SK-N-MC (cell line): ENCODE measurements at regions not wholly inside any gene's neighbourhood (a gene's known extent, or its start where the extent isn't known, plus 50 kb on each side); places are given as distances from the start of the nearest gene placed in this dataset.

Experiments
- DNase-seq: peaks from one replicate; pipeline ENCODE4 v3.0.0-alpha.2; 2011; ENCODE audit warnings: low read depth, low spot score
- H3K27ac ChIP-seq: fragments of 200-600 bp; sonication (generic); 2 replicates; pipeline ENCODE4 v1.5.1; 2016; ENCODE audit warnings: mixed run types
- H3K36me3 ChIP-seq: fragments of 200-600 bp; sonication (generic); 2 replicates; pipeline ENCODE4 v1.6.1; 2017; ENCODE audit warnings: antibody characterized with exemption, low read length, mixed read lengths; ENCODE audit not compliant: insufficient read depth
- H3K4me3 ChIP-seq: fragments of 200-600 bp; sonication (generic); 2 replicates; pipeline ENCODE4 v1.5.1; 2016
- H3K9ac ChIP-seq: fragments of 200-600 bp; sonication (generic); 2 replicates; pipeline ENCODE4 v1.8.0; 2017; ENCODE audit warnings: mixed run types, mixed read lengths; ENCODE audit not compliant: insufficient read length
- H3K9me3 ChIP-seq: fragments of 200-600 bp; sonication (generic); 2 replicates; pipeline ENCODE4 v1.6.1; 2017; ENCODE audit warnings: low read depth, mild to moderate bottlenecking, antibody characterized with exemption, low read length, moderate library complexity, mixed read lengths
- EZH2 ChIP-seq: fragments of 200-600 bp; sonication (generic); IDR thresholded peaks from one replicate; pipeline ENCODE4 v1.6.1; 2017; ENCODE audit warnings: antibody characterized with exemption
- FOXP2 ChIP-seq: optimal IDR thresholded peaks from 2 replicates; pipeline ENCODE3; 2011; ENCODE audit warnings: mild to moderate bottlenecking, moderate library complexity; ENCODE audit not compliant: insufficient read depth; ENCODE audit errors: extremely low read length, control extremely low read depth
- POLR2AphosphoS5 ChIP-seq: IDR thresholded peaks from 2 replicates; pipeline ENCODE4 v1.6.1; 2012; ENCODE audit warnings: mild to moderate bottlenecking, low read depth, low read length, borderline replicate concordance

- no peak for DNase-seq
- H3K4me3 ChIP-seq: no peak overlapping the region
- H3K9me3 ChIP-seq: no peaks in the 10 kb centered on the region; the same call in 1 of the 2 replicates
- H3K36me3 ChIP-seq: no peaks in the 10 kb centered on the region
- H3K9ac ChIP-seq: no peak overlapping the region
- TF ChIP-seq EZH2 (no peak), FOXP2 (no peak), POLR2AphosphoS5 (no peak)
- no peak overlapping the region for H3K27ac ChIP-seq
Observed at GRCh38 chr12:28814246-28814645, 334.8 kb upstream of the FAR2 start.

GRCh38 chr12:28817524-28817923, 331.6 kb upstream of the FAR2 start:
- Histone ChIP-seq H3K4me3 (no peak overlapping the region), H3K36me3 (no peaks in the 10 kb centered on the region), H3K27ac (no peak overlapping the region), H3K9ac (no peak overlapping the region), H3K9me3 (no peaks in the 10 kb centered on the region)
- no peak for DNase-seq
- TF ChIP-seq EZH2 (no peak), FOXP2 (no peak), POLR2AphosphoS5 (no peak)

GRCh38 chr12:28824193-28824846, 324.8 kb upstream of the FAR2 start:
- no peaks in the 10 kb centered on the region for H3K36me3 ChIP-seq
- DNase-seq: no peak
- H3K27ac ChIP-seq: no peak overlapping the region
- TF ChIP-seq FOXP2 (no peak), POLR2AphosphoS5 (no peak), EZH2 (no peak)
- H3K9ac ChIP-seq: no peak overlapping the region
- H3K4me3 ChIP-seq: no peak overlapping the region
- H3K9me3 ChIP-seq: no peaks in the 10 kb centered on the region

- H3K27ac ChIP-seq: no peak overlapping the region
- no peak overlapping the region for H3K4me3 ChIP-seq
- H3K9ac ChIP-seq: no peak overlapping the region
- TF ChIP-seq FOXP2 (no peak), POLR2AphosphoS5 (no peak)
- H3K36me3 ChIP-seq: no peaks in the 10 kb centered on the region
- no peaks in the 10 kb centered on the region for H3K9me3 ChIP-seq
- DNase-seq: no peak
Observed at GRCh38 chr12:28824849-28825248, 324.2 kb upstream of the FAR2 start.

- no peaks in the 10 kb centered on the region for H3K9me3 ChIP-seq
- no peak overlapping the region for H3K4me3 ChIP-seq
- TF ChIP-seq POLR2AphosphoS5 (no peak), FOXP2 (no peak)
- no peak for DNase-seq
- no peak overlapping the region for H3K27ac ChIP-seq
- H3K36me3 ChIP-seq: no peaks in the 10 kb centered on the region
- H3K9ac ChIP-seq: no peak overlapping the region
Observed at GRCh38 chr12:28826766-28827165, 322.3 kb upstream of the FAR2 start.

- DNase-seq: no peak
- H3K4me3 ChIP-seq: no peak overlapping the region
- H3K9ac ChIP-seq: no peak overlapping the region
- no peak overlapping the region for H3K27ac ChIP-seq
- TF ChIP-seq POLR2AphosphoS5 (no peak), EZH2 (no peak), FOXP2 (no peak)
- H3K9me3 ChIP-seq: no peaks in the 10 kb centered on the region
- H3K36me3 ChIP-seq: no peaks in the 10 kb centered on the region
Observed at GRCh38 chr12:28827861-28828260, 321.2 kb upstream of the FAR2 start.

GRCh38 chr12:28828318-28828717, 320.8 kb upstream of the FAR2 start:
- DNase-seq: no peak
- no peak overlapping the region for H3K9ac ChIP-seq
- no peak for TF ChIP-seq POLR2AphosphoS5
- no peak for TF ChIP-seq FOXP2
- no peak for TF ChIP-seq EZH2
- no peaks in the 10 kb centered on the region for H3K36me3 ChIP-seq
- no peaks in the 10 kb centered on the region for H3K9me3 ChIP-seq
- H3K4me3 ChIP-seq: no peak overlapping the region
- no peak overlapping the region for H3K27ac ChIP-seq

GRCh38 chr12:28830491-28830890, 318.6 kb upstream of the FAR2 start:
- DNase-seq: no peak
- Histone ChIP-seq H3K4me3 (no peak overlapping the region), H3K9me3 (no peaks in the 10 kb centered on the region), H3K9ac (no peak overlapping the region), H3K36me3 (no peaks in the 10 kb centered on the region), H3K27ac (no peak overlapping the region)
- TF ChIP-seq EZH2 (no peak), POLR2AphosphoS5 (no peak), FOXP2 (no peak)

GRCh38 chr12:28844718-28845117, 304.4 kb upstream of the FAR2 start:
- Histone ChIP-seq H3K9me3 (no peaks in the 10 kb centered on the region), H3K27ac (no peak overlapping the region), H3K9ac (no peak overlapping the region), H3K4me3 (no peak overlapping the region), H3K36me3 (no peaks in the 10 kb centered on the region)
- TF ChIP-seq EZH2: no peak
- no peak for TF ChIP-seq POLR2AphosphoS5
- no peak for TF ChIP-seq FOXP2
- no peak for DNase-seq
